ENCODE measurements at regions not wholly inside any gene's neighbourhood (a gene's known extent, or its start where the extent isn't known, plus 50 kb on each side); places are given as distances from the start of the nearest gene placed in this dataset.

- CTCF ChIA-PET = no interaction called here
- intact Hi-C loops (cut with DNase I, micrococcal nuclease) = no loop called here
- H3K27ac Mint-ChIP-seq = no peak overlapping the region
Measured at GRCh38 chr2:183383854-183384253, 259.6 kb downstream of the NUP35 start.

DNA sequence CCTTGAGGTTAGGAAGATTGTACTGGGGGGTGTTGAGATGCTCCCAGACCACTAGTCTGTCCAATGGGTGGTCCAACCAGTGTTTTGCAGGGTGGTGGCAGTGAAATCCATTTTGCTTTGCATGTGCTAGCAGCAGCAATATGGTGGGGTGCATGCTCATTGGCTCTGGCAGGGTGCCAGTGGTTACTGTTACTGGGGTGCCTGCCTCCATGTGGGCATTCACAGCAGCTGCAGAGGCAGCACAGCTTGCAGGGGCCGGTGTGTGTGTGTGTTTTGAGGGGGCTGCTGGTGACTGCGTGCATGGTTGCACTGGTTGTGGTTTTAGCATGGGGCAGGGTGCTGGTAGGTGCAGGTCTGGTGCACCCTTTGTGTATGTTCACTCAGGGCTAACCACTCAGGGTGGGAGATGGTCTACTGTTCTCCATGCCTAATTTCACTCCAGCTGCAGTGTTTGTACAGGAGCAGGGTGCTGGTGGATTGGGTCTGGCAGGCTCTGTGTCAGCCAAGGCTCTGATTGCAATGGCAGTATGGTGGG lies 265.4 kb downstream of the NUP35 start:
- no peak for ATAC-seq (ENCODE audit: poor library complexity)
- ChIA-PET CTCF (no interaction called here), POLR2A (no interaction called here)
- TF ChIP-seq, protein P1, sequence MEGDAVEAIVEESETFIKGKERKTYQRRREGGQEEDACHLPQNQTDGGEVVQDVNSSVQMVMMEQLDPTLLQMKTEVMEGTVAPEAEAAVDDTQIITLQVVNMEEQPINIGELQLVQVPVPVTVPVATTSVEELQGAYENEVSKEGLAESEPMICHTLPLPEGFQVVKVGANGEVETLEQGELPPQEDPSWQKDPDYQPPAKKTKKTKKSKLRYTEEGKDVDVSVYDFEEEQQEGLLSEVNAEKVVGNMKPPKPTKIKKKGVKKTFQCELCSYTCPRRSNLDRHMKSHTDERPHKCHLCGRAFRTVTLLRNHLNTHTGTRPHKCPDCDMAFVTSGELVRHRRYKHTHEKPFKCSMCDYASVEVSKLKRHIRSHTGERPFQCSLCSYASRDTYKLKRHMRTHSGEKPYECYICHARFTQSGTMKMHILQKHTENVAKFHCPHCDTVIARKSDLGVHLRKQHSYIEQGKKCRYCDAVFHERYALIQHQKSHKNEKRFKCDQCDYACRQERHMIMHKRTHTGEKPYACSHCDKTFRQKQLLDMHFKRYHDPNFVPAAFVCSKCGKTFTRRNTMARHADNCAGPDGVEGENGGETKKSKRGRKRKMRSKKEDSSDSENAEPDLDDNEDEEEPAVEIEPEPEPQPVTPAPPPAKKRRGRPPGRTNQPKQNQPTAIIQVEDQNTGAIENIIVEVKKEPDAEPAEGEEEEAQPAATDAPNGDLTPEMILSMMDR (IDR thresholded peaks at IDR 0.05) = no peak
- Mint-ChIP-seq H3K36me3 (ENCODE audit: low read depth) (peaks cover 3% of the 10 kb centered on the region), H3K4me3 (no peak overlapping the region), H3K27me3 (no peaks in the 10 kb centered on the region), H3K4me1 (ENCODE audit: low read depth) (no peaks in the 10 kb centered on the region), H3K27ac (no peak overlapping the region), H3K9me3 (peaks cover 28% of the 10 kb centered on the region)
- no peak for DNase-seq
- H3K36me3 ChIP-seq (ENCODE audit: insufficient read depth, low read length) = no peaks in the 10 kb centered on the region
- intact Hi-C loops (cut with DNase I, micrococcal nuclease) = no loop called here
- peaks cover 4 to 18% of the 10 kb centered on the region in 2 experiments for H3K9me3 ChIP-seq (ENCODE audit: control insufficient read depth in 1 of 2, insufficient read depth in 1 of 2, low read length in 2 of 2)
- no peak overlapping the region for H3K27ac ChIP-seq (ENCODE audit: low read depth in 1 of 2, low read length in 2 of 2)
- no peak overlapping the region for H3K4me3 ChIP-seq (ENCODE audit: low read length)
- H3K4me1 ChIP-seq (ENCODE audit: insufficient read depth, low read length) = no peaks in the 10 kb centered on the region
- no peaks in the 10 kb centered on the region for H3K27me3 ChIP-seq (ENCODE audit: control insufficient read depth in 1 of 2, insufficient read depth in 2 of 2, low read length in 2 of 2)

More at GRCh38 chr2:183383854-183384253, 259.6 kb downstream of the NUP35 start:
- H3K4me3 ChIP-seq (ENCODE audit: low read length) = no peak overlapping the region
- DNase-seq (no peak), ATAC-seq (ENCODE audit: poor library complexity) (no peak)
- TF ChIP-seq, protein P1 (IDR thresholded peaks at IDR 0.05) = no peak
- no peaks in the 10 kb centered on the region for H3K36me3 Mint-ChIP-seq (ENCODE audit: low read depth)
- peaks cover 10% of the 10 kb centered on the region for H3K9me3 Mint-ChIP-seq
- H3K27ac ChIP-seq (ENCODE audit: low read depth in 1 of 2, low read length in 2 of 2) = no peak overlapping the region
- no peaks in the 10 kb centered on the region for H3K27me3 Mint-ChIP-seq
- H3K9me3 ChIP-seq (ENCODE audit: control insufficient read depth in 1 of 2, insufficient read depth in 1 of 2, low read length in 2 of 2) = no peaks in the 10 kb centered on the region
- H3K4me1 ChIP-seq (ENCODE audit: insufficient read depth, low read length) = no peaks in the 10 kb centered on the region
- H3K4me1 Mint-ChIP-seq (ENCODE audit: low read depth) = no peaks in the 10 kb centered on the region
- no peaks in the 10 kb centered on the region for H3K27me3 ChIP-seq (ENCODE audit: control insufficient read depth in 1 of 2, insufficient read depth in 2 of 2, low read length in 2 of 2)
- no peak overlapping the region for H3K4me3 Mint-ChIP-seq
- H3K36me3 ChIP-seq (ENCODE audit: insufficient read depth, low read length) = no peaks in the 10 kb centered on the region
- POLR2A ChIA-PET = no interaction called here

GRCh38 chr2:183390109-183390508 lies 265.9 kb downstream of the NUP35 start:
- H3K4me1 Mint-ChIP-seq (ENCODE audit: low read depth) = no peaks in the 10 kb centered on the region
- intact Hi-C loops (cut with DNase I, micrococcal nuclease) = no loop called here

More at GRCh38 chr2:183390109-183390508, 265.9 kb downstream of the NUP35 start:
- no peak overlapping the region for H3K27ac ChIP-seq (ENCODE audit: low read depth in 1 of 2, low read length in 2 of 2)
- H3K4me3 ChIP-seq (ENCODE audit: low read length) = no peak overlapping the region
- ATAC-seq (ENCODE audit: poor library complexity) (no peak), DNase-seq (no peak)
- ChIA-PET POLR2A (no interaction called here), CTCF (no interaction called here)
- Mint-ChIP-seq H3K27ac (no peak overlapping the region), H3K4me3 (no peak overlapping the region), H3K36me3 (ENCODE audit: low read depth) (peaks cover 3% of the 10 kb centered on the region), H3K27me3 (no peaks in the 10 kb centered on the region), H3K9me3 (peaks cover 28% of the 10 kb centered on the region)
- H3K36me3 ChIP-seq (ENCODE audit: insufficient read depth, low read length) = no peaks in the 10 kb centered on the region
- no peaks in the 10 kb centered on the region for H3K27me3 ChIP-seq (ENCODE audit: control insufficient read depth in 1 of 2, insufficient read depth in 2 of 2, low read length in 2 of 2)
- TF ChIP-seq, protein P1 (IDR thresholded peaks at IDR 0.05) = no peak
- H3K9me3 ChIP-seq (ENCODE audit: control insufficient read depth in 1 of 2, insufficient read depth in 1 of 2, low read length in 2 of 2) = peaks cover 4 to 18% of the 10 kb centered on the region in 2 experiments
- no peaks in the 10 kb centered on the region for H3K4me1 ChIP-seq (ENCODE audit: insufficient read depth, low read length)
